H9 (cell line): ENCODE measurements at regions not wholly inside any gene's neighbourhood (a gene's known extent, or its start where the extent isn't known, plus 50 kb on each side); places are given as distances from the start of the nearest gene placed in this dataset.

Source experiments
- DNase-seq: peaks from one replicate; pipeline ENCODE4 v3.0.0-alpha.2; 2017
- H2AFZ ChIP-seq: one replicate; pipeline ENCODE4 v1.6.1; 2013; ENCODE audit warnings: mild to moderate bottlenecking, low read length, control low read depth, moderate library complexity
- H2AK5ac ChIP-seq: 2 replicates; pipeline ENCODE4 v1.6.1; 2013; ENCODE audit warnings: low read length, control low read depth, mixed read lengths; ENCODE audit not compliant: insufficient read length
- H2BK120ac ChIP-seq: one replicate; pipeline ENCODE4 v1.6.1; 2013; ENCODE audit warnings: low read depth, mild to moderate bottlenecking, low read length, control low read depth, inconsistent platforms; ENCODE audit not compliant: poor library complexity, severe bottlenecking
- H2BK12ac ChIP-seq: 2 replicates; pipeline ENCODE4 v1.6.1; 2013; ENCODE audit warnings: low read length, control low read depth, mixed read lengths, low read depth; ENCODE audit not compliant: insufficient read length
- H2BK15ac ChIP-seq: 2 replicates; pipeline ENCODE4 v1.6.1; 2013; ENCODE audit warnings: low read depth, low read length, control low read depth
- H2BK20ac ChIP-seq: one replicate; pipeline ENCODE4 v1.6.1; 2013; ENCODE audit warnings: low read depth, mild to moderate bottlenecking, low read length, control low read depth, inconsistent platforms; ENCODE audit not compliant: poor library complexity, severe bottlenecking
- H2BK5ac ChIP-seq: 2 replicates; pipeline ENCODE4 v1.6.1; 2013; ENCODE audit warnings: low read length, control low read depth, mixed read lengths; ENCODE audit not compliant: insufficient read length
- H3K14ac ChIP-seq: 2 replicates; pipeline ENCODE4 v1.6.1; 2013; ENCODE audit warnings: low read length, control low read depth; ENCODE audit not compliant: insufficient read depth
- H3K18ac ChIP-seq: 2 replicates; pipeline ENCODE4 v1.6.1; 2013; ENCODE audit warnings: low read depth, mild to moderate bottlenecking, mixed read lengths, low read length, control low read depth; ENCODE audit not compliant: insufficient read length
- H3K23ac ChIP-seq: 2 replicates; pipeline ENCODE4 v1.6.1; 2013; ENCODE audit warnings: low read length, control low read depth, mixed read lengths, low read depth; ENCODE audit not compliant: insufficient read length
- H3K23me2 ChIP-seq: 2 replicates; pipeline ENCODE4 v1.6.1; 2013; ENCODE audit warnings: low read depth, mild to moderate bottlenecking, mixed read lengths, low read length, control low read depth; ENCODE audit not compliant: insufficient read length, poor library complexity, severe bottlenecking
- H3K27ac ChIP-seq: 2 replicates; pipeline ENCODE4 v1.5.1; 2013; ENCODE audit warnings: low read length, control low read depth, mixed read lengths, low read depth; ENCODE audit not compliant: insufficient read length
- H3K27me3 ChIP-seq: 2 replicates; pipeline ENCODE4 v1.6.1; 2013; ENCODE audit warnings: low read length, control low read depth, inconsistent platforms; ENCODE audit not compliant: insufficient read depth
- H3K4ac ChIP-seq: 2 replicates; pipeline ENCODE4 v1.6.1; 2013; ENCODE audit warnings: low read depth, mild to moderate bottlenecking, control low read depth, inconsistent platforms, low read length, moderate library complexity
- H3K4me1 ChIP-seq: 2 replicates; pipeline ENCODE4 v1.6.1; 2013; ENCODE audit warnings: low read length, control low read depth, inconsistent platforms; ENCODE audit not compliant: insufficient read depth
- H3K4me2 ChIP-seq: 2 replicates; pipeline ENCODE4 v1.6.1; 2013; ENCODE audit warnings: low read length, control low read depth, mixed read lengths; ENCODE audit not compliant: insufficient read length, insufficient read depth
- H3K56ac ChIP-seq: 2 replicates; pipeline ENCODE4 v1.6.1; 2013; ENCODE audit warnings: low read depth, mild to moderate bottlenecking, mixed read lengths, low read length, control low read depth; ENCODE audit not compliant: insufficient read length
- H3K79me1 ChIP-seq: 2 replicates; pipeline ENCODE4 v1.6.1; 2013; ENCODE audit warnings: low read depth, mild to moderate bottlenecking, moderate library complexity, low read length, control low read depth, inconsistent platforms; ENCODE audit not compliant: insufficient read depth, poor library complexity, severe bottlenecking
- H3K79me2 ChIP-seq: 2 replicates; pipeline ENCODE4 v1.6.1; 2013; ENCODE audit warnings: low read length, control low read depth, inconsistent platforms; ENCODE audit not compliant: insufficient read depth
- H3K9ac ChIP-seq: 2 replicates; pipeline ENCODE4 v1.6.1; 2013; ENCODE audit warnings: low read length, control low read depth, mixed read lengths; ENCODE audit not compliant: insufficient read length; ENCODE audit errors: extremely low read depth
- H3K9me3 ChIP-seq: one replicate; pipeline ENCODE4 v1.6.1; 2013; ENCODE audit warnings: low read depth, low read length, inconsistent platforms; ENCODE audit not compliant: control insufficient read depth
- H3T11ph ChIP-seq: one replicate; pipeline ENCODE4 v1.6.1; 2013; ENCODE audit warnings: mild to moderate bottlenecking, low read length, control low read depth, inconsistent platforms
- H4K20me1 ChIP-seq: one replicate; pipeline ENCODE4 v1.6.1; 2013; ENCODE audit not compliant: control insufficient read depth, insufficient read length, insufficient read depth
- H4K5ac ChIP-seq: 2 replicates; pipeline ENCODE4 v1.6.1; 2013; ENCODE audit warnings: low read depth, mild to moderate bottlenecking, mixed read lengths, low read length, control low read depth; ENCODE audit not compliant: insufficient read length
- H4K8ac ChIP-seq: replicated peaks from 2 replicates; pipeline ENCODE4 v1.6.1; 2013; ENCODE audit warnings: low read length, control low read depth, mixed read lengths, low read depth; ENCODE audit not compliant: insufficient read length
- H4K91ac ChIP-seq: 2 replicates; pipeline ENCODE4 v1.6.1; 2013; ENCODE audit warnings: low read depth, mild to moderate bottlenecking, moderate library complexity, mixed read lengths, low read length, control low read depth; ENCODE audit not compliant: insufficient read length
- H3K27ac Mint-ChIP-seq, 3 experiments: 2 replicates in 2 of 3; 3 replicates in 1 of 3; pipeline ENCODE4 v1.8.0; 2020 to 2021; ENCODE audit warnings: mixed read lengths in 3 of 3, mild to moderate bottlenecking in 1 of 3, moderate library complexity in 1 of 3
- H3K27me3 Mint-ChIP-seq: 2 replicates; pipeline ENCODE4 v1.8.0; 2021; ENCODE audit warnings: low read depth, mild to moderate bottlenecking, moderate library complexity, mixed read lengths
- H3K36me3 Mint-ChIP-seq, 3 experiments: 2 replicates in 2 of 3; 3 replicates in 1 of 3; pipeline ENCODE4 v1.8.0; 2020 to 2021; ENCODE audit warnings: low read depth in 3 of 3, mixed read lengths in 3 of 3; ENCODE audit not compliant: insufficient read depth in 1 of 3
- H3K4me1 Mint-ChIP-seq, 2 experiments: 2 replicates each; pipeline ENCODE4 v1.8.0; 2020; ENCODE audit warnings: mixed read lengths in 2 of 2
- H3K4me3 Mint-ChIP-seq, 2 experiments: 2 replicates in 1 of 2; 3 replicates in 1 of 2; pipeline ENCODE4 v1.8.0; 2020 to 2021; ENCODE audit warnings: mild to moderate bottlenecking in 2 of 2, mixed read lengths in 2 of 2, moderate library complexity in 1 of 2
- H3K9me3 Mint-ChIP-seq, 2 experiments: 2 replicates in 1 of 2; 3 replicates in 1 of 2; pipeline ENCODE4 v1.8.0; 2020; ENCODE audit warnings: mild to moderate bottlenecking in 2 of 2, mixed read lengths in 2 of 2, moderate library complexity in 1 of 2
- CTCF ChIP-seq: fragments of 200-600 bp; sonication (generic); conservative IDR thresholded peaks from 3 replicates; pipeline ENCODE4 v1.8.0; 2021; ENCODE audit warnings: antibody characterized with exemption, mild to moderate bottlenecking
- WGBS: extraction: QIAGEN DNeasy Blood & Tissue Kit; methylation state at CpG from one replicate; pipeline ENCODE4 v1.1.7; 2013; ENCODE audit warnings: missing lambda C conversion rate, low lambda C conversion rate, mixed read lengths; ENCODE audit not compliant: insufficient read length; ENCODE audit errors: extremely low coverage; 5-methylcytosine and 5-hydroxymethylcytosine counted together

GRCh38 chr21:19870682-19871081, 1127.5 kb upstream of the NCAM2 start:
- Histone ChIP-seq H2BK15ac (no peak overlapping the region), H3K79me1 (no peaks in the 10 kb centered on the region), H4K8ac (no peak overlapping the region), H3K14ac (no peak overlapping the region), H2AK5ac (no peak overlapping the region), H3K18ac (no peak overlapping the region), H3K4me2 (no peak overlapping the region), H2BK12ac (no peak overlapping the region), H3K27me3 (no peaks in the 10 kb centered on the region), H3K23ac (no peak overlapping the region), H3K79me2 (no peaks in the 10 kb centered on the region), H3K23me2 (no peaks in the 10 kb centered on the region), H3K27ac (no peak overlapping the region), H3K9ac (no peak overlapping the region), H4K20me1 (no peaks in the 10 kb centered on the region), H3K4ac (no peak overlapping the region), H2AFZ (no peak overlapping the region), H4K91ac (no peak overlapping the region), H3K4me1 (no peaks in the 10 kb centered on the region; the same call in 1 of the 2 replicates), H2BK5ac (no peak overlapping the region), H2BK120ac (no peak overlapping the region), H2BK20ac (no peak overlapping the region), H4K5ac (no peak overlapping the region), H3K56ac (no peak overlapping the region), H3T11ph (no peak overlapping the region), H3K9me3 (no peaks in the 10 kb centered on the region)
- Mint-ChIP-seq H3K4me3 (no peak overlapping the region), H3K27me3 (no peaks in the 10 kb centered on the region), H3K36me3 (no peaks in the 10 kb centered on the region), H3K4me1 (peaks cover 4% of the 10 kb centered on the region in 2 experiments), H3K9me3 (no peaks in the 10 kb centered on the region), H3K27ac (no peak overlapping the region)
- no peak for DNase-seq
- TF ChIP-seq CTCF, result no peak
- no CpG with 5 or more reads among the region's 2 CpGs for WGBS
